CD14-positive monocyte (primary cell): ENCODE measurements at regions not wholly inside any gene's neighbourhood (a gene's known extent, or its start where the extent isn't known, plus 50 kb on each side); places are given as distances from the start of the nearest gene placed in this dataset.

Experiments
- DNase-seq, 3 donors: peaks; one replicate each; pipeline ENCODE4 v3.0.0-alpha.2; 2011 to 2022
- H2AFZ ChIP-seq: 2 replicates; pipeline ENCODE4 v1.6.0; 2012; ENCODE audit warnings: mild to moderate bottlenecking, low read depth, low read length, inconsistent platforms; ENCODE audit not compliant: insufficient read depth, poor library complexity, severe bottlenecking
- H3K27ac ChIP-seq, 2 donors: 1 replicate in 1 of 2; 2 replicates in 1 of 2; pipeline ENCODE4 v1.5.1; 2012 to 2013; ENCODE audit warnings: low read length in 2 of 2, control low read depth in 1 of 2, inconsistent platforms in 1 of 2, low read depth in 1 of 2, mild to moderate bottlenecking in 1 of 2
- H3K27me3 ChIP-seq, 2 donors: one replicate each; pipeline versions ENCODE4 v1.6.0 to v1.6.1; 2011 to 2013; ENCODE audit warnings: low read length in 2 of 2; ENCODE audit not compliant: control insufficient read depth in 2 of 2, insufficient read depth in 2 of 2
- H3K36me3 ChIP-seq, 2 donors: replicated peaks in 1 of 2; 1 replicate in 1 of 2; 2 replicates in 1 of 2; pipeline versions ENCODE4 v1.5.1 to v1.6.1; 2012 to 2013; ENCODE audit warnings: low read length in 2 of 2, control low read depth in 1 of 2, inconsistent platforms in 1 of 2, mild to moderate bottlenecking in 1 of 2; ENCODE audit not compliant: insufficient read depth in 2 of 2, control insufficient read depth in 1 of 2
- H3K4me1 ChIP-seq, 2 donors: 1 replicate in 1 of 2; 2 replicates in 1 of 2; pipeline versions ENCODE4 v1.5.1 to v1.6.1; 2012 to 2013; ENCODE audit warnings: low read length in 2 of 2, control low read depth in 1 of 2, inconsistent platforms in 1 of 2, mild to moderate bottlenecking in 1 of 2, moderate library complexity in 1 of 2; ENCODE audit not compliant: insufficient read depth in 2 of 2, control insufficient read depth in 1 of 2
- H3K4me2 ChIP-seq: replicated peaks from 2 replicates; pipeline ENCODE3; 2012; ENCODE audit warnings: low read length, moderate library complexity, mild to moderate bottlenecking; ENCODE audit not compliant: poor library complexity, severe bottlenecking; ENCODE audit errors: extremely low read depth
- H3K4me3 ChIP-seq, 3 experiments: fragments of 200-600 bp in 1 of 3; sonication (generic) in 1 of 3; replicated peaks in 1 of 3; 1 replicate in 2 of 3; 2 replicates in 1 of 3; pipeline ENCODE4 v1.5.1; 2011 to 2013; ENCODE audit warnings: low read length in 3 of 3, mild to moderate bottlenecking in 3 of 3, control low read depth in 2 of 3, low read depth in 2 of 3, inconsistent platforms in 1 of 3, moderate library complexity in 1 of 3
- H3K79me2 ChIP-seq: 2 replicates; pipeline ENCODE4 v1.6.0; 2012; ENCODE audit warnings: mild to moderate bottlenecking, control low read depth, inconsistent platforms, low read length, moderate library complexity; ENCODE audit not compliant: insufficient read depth
- H3K9ac ChIP-seq: 2 replicates; pipeline ENCODE4 v1.6.0; 2017; ENCODE audit warnings: low read length, mild to moderate bottlenecking; ENCODE audit not compliant: insufficient read depth, poor library complexity, severe bottlenecking
- H3K9me3 ChIP-seq, 2 donors: replicated peaks in 1 of 2; 1 replicate in 1 of 2; 2 replicates in 1 of 2; pipeline versions ENCODE4 v1.5.1 to v1.6.1; 2012 to 2013; ENCODE audit warnings: low read length in 2 of 2, control low read depth in 1 of 2; ENCODE audit not compliant: control insufficient read depth in 1 of 2, insufficient read depth in 1 of 2
- H4K20me1 ChIP-seq: 2 replicates; pipeline ENCODE4 v1.6.0; 2012; ENCODE audit warnings: mild to moderate bottlenecking, low read length, control low read depth, moderate library complexity; ENCODE audit not compliant: insufficient read depth
- H3K27ac Mint-ChIP-seq, 7 donors: one replicate each; pipeline ENCODE4 v1.8.0; 2020; ENCODE audit warnings: mild to moderate bottlenecking in 7 of 7, mixed read lengths in 7 of 7, moderate library complexity in 6 of 7, inconsistent platforms in 2 of 7
- H3K27me3 Mint-ChIP-seq, 3 donors: one replicate each; pipeline ENCODE4 v1.8.0; 2021 to 2022; ENCODE audit warnings: low read depth in 3 of 3, mild to moderate bottlenecking in 3 of 3, mixed read lengths in 3 of 3, moderate library complexity in 3 of 3, inconsistent platforms in 1 of 3
- H3K36me3 Mint-ChIP-seq, 2 donors: one replicate each; pipeline ENCODE4 v1.8.0; 2020; ENCODE audit warnings: mixed read lengths in 2 of 2, inconsistent platforms in 1 of 2, mild to moderate bottlenecking in 1 of 2
- H3K4me1 Mint-ChIP-seq: one replicate; pipeline ENCODE4 v1.8.0; 2020; ENCODE audit warnings: mild to moderate bottlenecking, mixed read lengths
- H3K4me3 Mint-ChIP-seq, 2 donors: one replicate each; pipeline ENCODE4 v1.8.0; 2020; ENCODE audit warnings: mild to moderate bottlenecking in 2 of 2, mixed read lengths in 2 of 2, moderate library complexity in 1 of 2
- H3K9me3 Mint-ChIP-seq, 7 donors: one replicate each; pipeline ENCODE4 v1.8.0; 2020 to 2022; ENCODE audit warnings: mixed read lengths in 7 of 7, mild to moderate bottlenecking in 6 of 7, moderate library complexity in 6 of 7, inconsistent platforms in 2 of 7
- WGBS: methylation state at CpG from one replicate; pipeline ENCODE4 v1.1.5; 2013; ENCODE audit warnings: missing lambda C conversion rate; ENCODE audit not compliant: insufficient coverage; 5-methylcytosine and 5-hydroxymethylcytosine counted together
- intact Hi-C, 2 donors: fragments of 100-400 bp; cut with micrococcal nuclease; formaldehyde crosslinking; loops; one replicate each; pipeline versions ENCODE4 v1.15.0 to v1.15.1; 2023
- TF ChIP-seq, protein P1 (sequence below): fragments of 200-600 bp; IDR thresholded peaks from one replicate; pipeline ENCODE4 v1.8.0; 2022; ENCODE audit warnings: antibody characterized with exemption, mild to moderate bottlenecking

DNA sequence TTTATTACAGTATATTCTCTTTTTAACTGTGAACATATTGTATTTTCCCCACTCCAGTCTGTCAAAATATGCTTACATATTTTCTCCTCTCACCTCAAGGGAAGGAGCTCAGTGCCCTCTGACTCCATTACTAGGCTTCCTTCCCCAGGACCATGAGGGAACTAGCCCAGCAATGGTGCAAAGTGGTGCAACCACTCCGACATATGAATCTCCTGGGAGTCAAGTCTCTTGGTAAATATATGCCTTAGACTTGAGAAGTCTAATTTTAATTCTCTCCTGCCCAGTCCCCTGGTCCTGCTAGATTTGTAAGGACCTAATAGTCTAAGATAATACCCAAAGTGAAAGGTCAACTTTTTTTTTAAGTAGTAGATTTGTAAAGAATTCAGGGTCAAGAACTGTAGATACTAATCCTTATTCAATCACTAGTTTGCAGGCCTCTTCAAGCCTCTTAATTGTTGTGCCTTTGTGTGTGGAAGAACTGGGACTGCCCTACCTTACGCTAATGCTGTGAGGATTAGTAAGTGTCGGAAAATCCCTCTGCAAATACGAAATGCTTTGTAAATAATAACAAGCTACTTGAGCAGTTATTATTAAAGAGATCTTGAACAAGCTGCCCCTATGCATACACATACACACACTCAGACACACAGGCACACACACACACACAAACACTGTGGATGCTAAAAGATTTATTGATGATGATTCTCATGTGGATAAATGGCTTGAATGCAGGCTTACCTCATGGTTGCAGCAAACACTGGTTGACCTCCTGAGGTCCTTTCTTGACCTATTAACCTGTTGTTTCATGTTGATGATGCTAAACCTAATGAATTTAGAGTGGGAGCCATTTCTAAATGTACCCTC, 251.2 kb upstream of the PARD3B start:
- Mint-ChIP-seq H3K9me3 (peaks cover 0 to 3% (median 0%) of the 10 kb centered on the region in 7 donors), H3K27ac (no peak overlapping the region), H3K4me3 (no peak overlapping the region), H3K4me1 (no peaks in the 10 kb centered on the region), H3K36me3 (no peaks in the 10 kb centered on the region), H3K27me3 (peaks cover 0 to 5% (median 4%) of the 10 kb centered on the region in 3 donors)
- TF ChIP-seq, protein P1, sequence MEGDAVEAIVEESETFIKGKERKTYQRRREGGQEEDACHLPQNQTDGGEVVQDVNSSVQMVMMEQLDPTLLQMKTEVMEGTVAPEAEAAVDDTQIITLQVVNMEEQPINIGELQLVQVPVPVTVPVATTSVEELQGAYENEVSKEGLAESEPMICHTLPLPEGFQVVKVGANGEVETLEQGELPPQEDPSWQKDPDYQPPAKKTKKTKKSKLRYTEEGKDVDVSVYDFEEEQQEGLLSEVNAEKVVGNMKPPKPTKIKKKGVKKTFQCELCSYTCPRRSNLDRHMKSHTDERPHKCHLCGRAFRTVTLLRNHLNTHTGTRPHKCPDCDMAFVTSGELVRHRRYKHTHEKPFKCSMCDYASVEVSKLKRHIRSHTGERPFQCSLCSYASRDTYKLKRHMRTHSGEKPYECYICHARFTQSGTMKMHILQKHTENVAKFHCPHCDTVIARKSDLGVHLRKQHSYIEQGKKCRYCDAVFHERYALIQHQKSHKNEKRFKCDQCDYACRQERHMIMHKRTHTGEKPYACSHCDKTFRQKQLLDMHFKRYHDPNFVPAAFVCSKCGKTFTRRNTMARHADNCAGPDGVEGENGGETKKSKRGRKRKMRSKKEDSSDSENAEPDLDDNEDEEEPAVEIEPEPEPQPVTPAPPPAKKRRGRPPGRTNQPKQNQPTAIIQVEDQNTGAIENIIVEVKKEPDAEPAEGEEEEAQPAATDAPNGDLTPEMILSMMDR: no peak
- no CpG with 5 or more reads among the region's 4 CpGs for WGBS
- H3K36me3 ChIP-seq: no peaks in the 10 kb centered on the region
- H3K27ac ChIP-seq: no peak overlapping the region
- DNase-seq: no peak
- H3K27me3 ChIP-seq: no peaks in the 10 kb centered on the region
- no peaks in the 10 kb centered on the region for H4K20me1 ChIP-seq
- H3K9me3 ChIP-seq: no peaks in the 10 kb centered on the region
- H3K4me3 ChIP-seq: no peak overlapping the region
- intact Hi-C loops: no loop called here
- no peak overlapping the region for H2AFZ ChIP-seq
- no peak overlapping the region for H3K9ac ChIP-seq
- no peaks in the 10 kb centered on the region for H3K79me2 ChIP-seq
- no peak overlapping the region for H3K4me2 ChIP-seq
- no peaks in the 10 kb centered on the region for H3K4me1 ChIP-seq

DNA sequence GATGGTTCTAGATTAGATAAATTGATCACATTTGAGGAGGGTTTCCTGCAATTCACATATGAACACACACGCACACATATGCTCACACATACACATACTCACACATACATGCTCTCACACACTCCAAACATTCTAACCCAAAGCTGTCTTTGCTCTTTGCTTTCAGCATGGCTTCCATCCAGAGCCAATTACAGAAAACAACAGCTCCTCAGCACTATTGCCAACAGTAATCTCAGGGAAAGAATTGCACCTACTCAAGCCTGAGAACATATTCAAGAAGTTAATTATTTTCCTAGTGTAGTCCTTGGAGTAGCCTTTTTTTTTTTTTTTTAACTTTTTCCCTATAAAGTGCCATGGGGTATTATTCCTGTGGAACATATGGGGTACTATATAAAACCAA, 246.9 kb upstream of the PARD3B start:
- Mint-ChIP-seq H3K4me1 (no peaks in the 10 kb centered on the region), H3K36me3 (no peaks in the 10 kb centered on the region), H3K27me3 (peaks cover 0 to 6% (median 2%) of the 10 kb centered on the region in 3 donors), H3K9me3 (peaks cover 0 to 2% (median 0%) of the 10 kb centered on the region in 7 donors), H3K27ac (no peak overlapping the region), H3K4me3 (no peak overlapping the region)
- no peaks in the 10 kb centered on the region for H3K79me2 ChIP-seq
- H3K4me1 ChIP-seq: no peaks in the 10 kb centered on the region
- no peak overlapping the region for H3K9ac ChIP-seq
- no peaks in the 10 kb centered on the region for H3K27me3 ChIP-seq
- intact Hi-C loops: no loop called here
- no peaks in the 10 kb centered on the region for H4K20me1 ChIP-seq
- DNase-seq: no peak
- WGBS: 100% methylated on average over 1 of the region's 1 CpG
- H3K4me2 ChIP-seq: no peak overlapping the region
- H2AFZ ChIP-seq: no peak overlapping the region
- no peak overlapping the region for H3K27ac ChIP-seq
- H3K9me3 ChIP-seq: no peaks in the 10 kb centered on the region
- H3K36me3 ChIP-seq: no peaks in the 10 kb centered on the region
- H3K4me3 ChIP-seq: no peak overlapping the region
- TF ChIP-seq, protein P1: no peak
